GM19397 (cell line): ENCODE measurements at regions not wholly inside any gene's neighbourhood (a gene's known extent, or its start where the extent isn't known, plus 50 kb on each side); places are given as distances from the start of the nearest gene placed in this dataset.

ENCODE experiments used
- ATAC-seq: cut with Tn5 transposase; IDR thresholded peaks from one replicate; pipeline ENCODE4 v1.9.1; 2021; ENCODE audit warnings: mild to moderate bottlenecking, moderate library complexity; ENCODE audit not compliant: unreplicated experiment

GRCh38 chr18:27704736-27705361 is 472.1 kb downstream of the CDH2 start:
- no peak for ATAC-seq

DNA sequence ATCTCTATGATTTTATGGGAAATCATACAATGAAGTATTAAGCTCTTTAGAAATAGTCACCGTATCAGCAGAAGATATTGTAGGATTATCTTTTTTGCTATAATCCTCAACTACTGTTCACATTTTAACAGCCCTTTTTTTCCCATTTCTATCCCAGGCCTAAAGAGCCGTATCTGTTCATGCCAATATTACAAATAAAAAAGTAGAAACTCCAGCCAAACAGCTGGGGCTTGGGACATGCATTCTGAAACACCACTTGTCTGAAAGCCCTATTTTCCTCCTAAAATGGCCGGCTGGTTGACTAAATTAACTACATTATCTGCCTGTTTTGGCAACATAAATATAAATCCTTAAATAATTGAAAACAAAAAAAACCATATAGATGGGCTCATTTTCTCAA is 477.8 kb downstream of the CDH2 start:
- ATAC-seq, result no peak

DNA sequence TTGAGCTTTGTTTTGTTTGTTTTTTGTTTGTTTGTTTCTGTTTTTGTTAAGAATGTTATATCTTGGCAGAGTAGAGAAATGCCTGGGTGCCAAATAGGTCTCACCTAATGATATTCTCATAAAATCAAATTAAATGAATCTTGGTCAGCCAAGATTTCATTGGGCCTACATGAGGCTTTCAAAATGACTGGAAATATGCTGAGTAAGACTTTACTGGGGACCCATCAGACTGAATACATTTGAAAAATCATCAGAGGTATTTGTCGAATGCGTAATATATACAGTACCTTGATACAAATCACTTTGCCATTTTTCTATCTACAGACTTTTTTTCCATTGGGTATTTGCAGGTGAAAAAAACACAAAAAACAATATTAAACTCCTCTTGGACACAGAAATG is 480.8 kb downstream of the CDH2 start:
- no peak for ATAC-seq

DNA sequence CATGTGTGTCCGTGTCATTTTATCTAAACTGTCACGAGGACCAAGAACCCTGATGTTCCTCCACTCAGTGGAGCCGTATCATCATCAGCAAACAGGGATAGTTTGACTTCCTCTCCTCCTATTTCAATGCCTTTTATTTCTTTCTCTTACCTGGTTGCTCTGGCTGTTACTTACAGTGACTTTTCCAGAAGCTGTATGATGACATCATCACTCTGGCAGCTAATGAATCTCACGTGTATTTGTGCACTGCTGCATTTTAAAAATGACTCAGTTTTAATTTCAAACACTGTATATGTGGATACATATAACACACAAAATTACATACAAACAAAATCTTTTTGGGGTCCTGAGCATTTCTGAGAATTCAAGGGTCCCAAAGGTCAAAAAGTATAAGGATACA is 481.4 kb downstream of the CDH2 start:
- no peak for ATAC-seq

DNA sequence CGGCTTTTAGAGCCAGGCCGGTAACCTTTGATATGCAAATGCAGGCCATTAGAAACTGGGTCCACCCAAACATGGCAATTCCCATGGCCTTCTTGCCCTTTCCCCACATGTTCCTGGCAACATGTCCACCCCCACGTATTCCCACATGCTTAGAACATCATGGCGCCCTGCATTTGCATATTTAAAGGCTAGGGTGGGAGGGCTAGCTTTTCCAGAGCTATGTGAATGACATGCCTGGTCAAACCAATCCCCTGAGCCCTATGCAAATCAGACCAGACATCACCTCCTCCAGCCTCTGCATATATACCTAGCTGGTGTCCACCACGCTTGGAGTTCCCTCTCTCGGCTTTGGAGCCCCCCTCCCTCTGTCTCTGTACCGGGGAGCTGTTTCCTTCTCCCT is 481.9 kb downstream of the CDH2 start:
- ATAC-seq, result no peak

DNA sequence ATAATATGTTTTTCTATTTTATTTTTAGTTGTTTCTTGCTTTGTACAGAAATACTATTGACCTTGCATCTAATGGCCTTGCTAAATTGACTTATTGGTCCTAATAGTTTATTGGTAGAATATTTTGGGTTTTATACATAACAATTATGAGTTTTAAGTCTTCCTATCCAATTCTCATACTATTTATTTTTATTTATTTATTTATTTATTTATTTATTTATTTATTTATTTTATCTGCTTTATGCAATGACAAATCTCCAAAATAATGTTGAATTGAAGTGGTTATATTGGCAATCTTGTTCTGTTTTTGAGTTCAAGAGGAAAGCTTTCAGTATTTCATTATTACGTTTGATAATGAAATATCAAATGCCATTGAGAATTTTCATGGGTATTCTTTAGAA is 488.3 kb downstream of the CDH2 start:
- no peak for ATAC-seq

DNA sequence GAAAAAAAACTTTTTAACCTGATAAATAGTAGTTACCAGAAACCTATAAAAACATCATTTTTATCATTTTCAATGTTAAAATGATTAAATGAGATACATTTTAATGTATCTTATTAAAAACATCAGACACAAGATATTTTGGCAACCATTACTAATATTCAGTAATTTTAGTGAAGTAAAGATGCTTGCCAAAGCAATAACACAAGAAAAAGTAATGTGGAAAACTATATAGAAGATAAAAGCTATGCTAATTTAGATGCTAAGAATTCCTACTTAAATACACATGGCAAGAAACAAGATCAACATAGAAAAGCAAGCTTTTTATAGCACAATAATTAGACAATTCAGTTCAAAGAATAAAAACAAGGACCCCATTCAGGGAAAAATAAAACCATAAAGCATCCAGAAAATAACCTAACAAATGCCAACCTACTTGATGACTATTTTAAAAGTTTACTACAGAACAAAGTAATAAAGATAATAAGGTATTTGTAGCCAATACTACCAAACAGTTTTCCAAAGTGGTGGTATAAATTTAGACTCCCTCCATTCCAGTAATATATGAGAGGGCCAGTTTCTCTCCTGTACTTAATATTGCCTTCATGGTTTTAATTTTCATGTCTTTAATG is 489.5 kb downstream of the CDH2 start:
- no peak for ATAC-seq

DNA sequence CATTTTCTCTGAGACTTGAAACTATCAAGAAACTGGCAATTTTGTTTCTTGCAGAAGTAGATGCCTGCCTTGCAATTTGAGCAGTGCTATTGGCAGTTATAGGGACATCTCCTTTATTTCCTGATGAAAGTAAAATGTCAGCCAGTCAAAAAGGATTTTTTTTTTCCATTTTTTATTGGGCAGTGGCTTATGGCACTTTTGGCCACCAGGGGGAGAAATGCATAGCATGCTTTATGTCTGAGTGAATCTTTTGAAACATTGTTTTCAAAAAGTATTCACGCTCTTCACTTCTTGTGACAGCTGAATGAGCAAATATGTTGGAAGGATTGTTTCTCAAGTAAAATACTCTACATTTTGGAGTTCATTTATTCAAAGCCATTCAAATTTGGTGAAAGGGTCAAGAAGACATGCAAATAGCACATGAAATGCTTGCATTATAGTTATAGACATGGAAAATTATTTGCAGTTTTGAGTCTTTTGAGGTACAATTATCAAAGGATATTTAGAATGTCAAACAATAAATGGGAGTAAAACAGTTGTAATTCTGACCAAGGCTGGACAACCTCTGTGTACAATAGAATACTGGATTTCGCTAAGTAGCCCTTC is 491.0 kb downstream of the CDH2 start:
- no peak for ATAC-seq

- ATAC-seq, result no peak
Observed at GRCh38 chr18:27685091-27685490, 491.8 kb downstream of the CDH2 start.

DNA sequence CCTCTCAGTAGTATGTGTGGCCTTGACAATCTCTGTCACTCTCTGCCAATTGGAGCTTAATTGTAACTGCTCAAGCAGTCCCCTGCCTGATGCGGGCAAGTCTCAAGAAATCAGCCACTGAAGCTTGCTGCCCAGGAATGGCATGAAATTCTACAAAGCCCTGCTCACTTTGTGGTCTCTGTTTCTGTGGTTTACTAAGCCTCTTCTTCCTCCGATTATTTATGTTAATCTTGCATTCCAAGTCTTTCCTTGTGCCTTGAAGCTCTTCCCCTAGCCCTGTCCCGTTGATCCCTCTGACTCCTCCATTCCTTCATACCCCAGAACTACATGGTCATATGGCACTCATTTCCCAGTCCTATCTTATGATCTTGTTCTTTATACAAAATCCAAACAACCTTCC is 489.3 kb upstream of the CHST9 start:
- no peak for ATAC-seq

- no peak for ATAC-seq
Observed at GRCh38 chr18:27673861-27674260, 488.8 kb upstream of the CHST9 start.

- no peak for ATAC-seq
Observed at GRCh38 chr18:27668158-27668557, 483.1 kb upstream of the CHST9 start.

- ATAC-seq, result no peak
Observed at GRCh38 chr18:27667064-27667463, 482.0 kb upstream of the CHST9 start.

DNA sequence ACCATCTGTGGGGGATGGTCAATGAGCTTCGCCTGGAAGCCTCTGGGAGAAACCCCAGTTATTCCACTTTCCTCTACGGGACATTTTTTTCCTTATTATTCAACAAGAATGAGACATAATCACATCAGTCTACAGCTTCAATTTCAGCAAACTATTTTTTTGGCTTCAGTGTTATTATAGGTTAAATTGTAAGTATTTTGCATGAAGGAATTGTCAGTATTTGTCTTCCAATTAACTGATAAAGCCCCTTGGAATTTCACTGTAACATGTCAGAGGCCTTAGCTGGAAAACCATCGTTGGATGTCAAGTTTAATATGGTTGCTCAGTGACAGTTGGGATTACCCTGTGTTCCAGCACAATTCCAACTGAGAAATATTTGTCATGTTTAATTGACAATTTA is 480.9 kb upstream of the CHST9 start:
- ATAC-seq, result no peak

DNA sequence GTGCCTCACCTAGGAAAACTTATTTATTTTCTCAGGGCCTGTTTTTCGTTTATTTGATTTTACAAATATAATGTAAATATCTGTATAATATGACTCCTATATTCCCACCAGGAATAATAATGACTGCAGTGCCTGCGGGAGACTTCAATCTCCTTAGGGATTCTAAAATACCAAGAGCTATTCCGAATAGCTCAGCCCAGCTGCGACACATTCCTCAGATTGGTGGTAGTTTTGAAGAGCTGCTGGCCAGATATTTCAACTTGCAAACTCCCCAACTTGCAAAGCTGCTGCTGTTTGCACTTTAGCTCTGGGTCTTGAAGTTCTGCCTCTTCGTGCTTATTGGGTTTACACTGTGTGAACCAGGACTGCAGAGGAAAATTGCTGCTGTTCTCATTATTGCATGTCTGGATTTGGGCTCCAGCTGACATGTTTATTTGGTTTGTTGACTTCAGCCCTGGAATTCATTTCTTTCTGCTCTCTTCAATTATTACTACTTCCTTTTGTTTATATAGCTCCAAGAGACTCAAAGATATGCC is 480.2 kb upstream of the CHST9 start:
- no peak for ATAC-seq

GRCh38 chr18:27662949-27663348 is 477.8 kb upstream of the CHST9 start:
- ATAC-seq, result no peak

GRCh38 chr18:27662537-27662936 is 477.4 kb upstream of the CHST9 start:
- no peak for ATAC-seq

- ATAC-seq, result no peak
Observed at GRCh38 chr18:27661320-27662018, 476.4 kb upstream of the CHST9 start.

GRCh38 chr18:27656905-27657304 is 471.8 kb upstream of the CHST9 start:
- no peak for ATAC-seq

- ATAC-seq, result no peak
Observed at GRCh38 chr18:27656167-27656778, 471.2 kb upstream of the CHST9 start.

- no peak for ATAC-seq
Observed at GRCh38 chr18:27653247-27653646, 468.1 kb upstream of the CHST9 start.
